8988T (cell line): ENCODE measurements at regions not wholly inside any gene's neighbourhood (a gene's known extent, or its start where the extent isn't known, plus 50 kb on each side); places are given as distances from the start of the nearest gene placed in this dataset.

Experiments used
- DNase-seq: peaks from one replicate; pipeline ENCODE4 v3.0.0; 2011

GRCh38 chr12:91914701-91915100 is 230.9 kb downstream of the BTG1 start:
- DNase-seq, result no peak

- no peak for DNase-seq
Observed at GRCh38 chr12:91913651-91914050, 232.0 kb downstream of the BTG1 start.

- no peak for DNase-seq
Observed at GRCh38 chr12:91913124-91913523, 232.5 kb downstream of the BTG1 start.

GRCh38 chr12:91912178-91912577 is 233.5 kb downstream of the BTG1 start:
- DNase-seq, result no peak

GRCh38 chr12:91910871-91911388 is 234.7 kb downstream of the BTG1 start:
- DNase-seq, result no peak

GRCh38 chr12:91902860-91903683 is 242.6 kb downstream of the BTG1 start:
- DNase-seq, result no peak

- no peak for DNase-seq
Observed at GRCh38 chr12:91901381-91902074, 244.1 kb downstream of the BTG1 start.

GRCh38 chr12:91900971-91901370 is 244.7 kb downstream of the BTG1 start:
- DNase-seq, result no peak

GRCh38 chr12:91899056-91899455 is 246.6 kb downstream of the BTG1 start:
- DNase-seq, result no peak

GRCh38 chr12:91897025-91897515 is 248.6 kb downstream of the BTG1 start:
- no peak for DNase-seq

- no peak for DNase-seq
Observed at GRCh38 chr12:91896286-91897024, 249.2 kb downstream of the BTG1 start.

GRCh38 chr12:91894911-91895310 is 250.7 kb downstream of the BTG1 start:
- no peak for DNase-seq

- DNase-seq, result no peak
Observed at GRCh38 chr12:91893476-91893875, 252.2 kb downstream of the BTG1 start.

- DNase-seq, result no peak
Observed at GRCh38 chr12:91892081-91892855, 253.4 kb downstream of the BTG1 start.

GRCh38 chr12:91890742-91891141 is 254.9 kb downstream of the BTG1 start:
- DNase-seq, result no peak

GRCh38 chr12:91889910-91890309 is 255.7 kb downstream of the BTG1 start:
- no peak for DNase-seq

- DNase-seq, result no peak
Observed at GRCh38 chr12:91889059-91889458, 256.6 kb downstream of the BTG1 start.

- no peak for DNase-seq
Observed at GRCh38 chr12:91887957-91888356, 257.7 kb downstream of the BTG1 start.

GRCh38 chr12:91885851-91886731 is 259.6 kb downstream of the BTG1 start:
- DNase-seq, result no peak

- no peak for DNase-seq
Observed at GRCh38 chr12:91884230-91884629, 261.4 kb downstream of the BTG1 start.

- DNase-seq, result no peak
Observed at GRCh38 chr12:91883811-91884210, 261.8 kb downstream of the BTG1 start.
